HEK293 (cell line): ENCODE measurements at regions not wholly inside any gene's neighbourhood (a gene's known extent, or its start where the extent isn't known, plus 50 kb on each side); places are given as distances from the start of the nearest gene placed in this dataset.

Experiments
- CTCF ChIP-seq: fragments of 450-650 bp; formaldehyde crosslinking; IDR thresholded peaks from 2 replicates; pipeline ENCODE4 v1.5.1; 2016; ENCODE audit warnings: missing biosample characterization, missing genetic modification characterization
- ZNF114 ChIP-seq: fragments of 450-650 bp; formaldehyde crosslinking; IDR thresholded peaks from 2 replicates; pipeline ENCODE4 v1.5.0; 2017; ENCODE audit warnings: missing biosample characterization, missing genetic modification characterization
- ZNF350 ChIP-seq: fragments of 450-650 bp; formaldehyde crosslinking; IDR thresholded peaks from 2 replicates; pipeline ENCODE4 v1.5.0; 2017; ENCODE audit warnings: missing biosample characterization, mild to moderate bottlenecking, missing genetic modification characterization
- ZNF558 ChIP-seq: fragments of 450-650 bp; formaldehyde crosslinking; IDR thresholded peaks from 2 replicates; pipeline ENCODE4 v1.5.1; 2016; ENCODE audit warnings: missing biosample characterization, missing genetic modification characterization
- ZNF624 ChIP-seq: fragments of 450-650 bp; formaldehyde crosslinking; IDR thresholded peaks from 2 replicates; pipeline ENCODE4 v1.5.1; 2017; ENCODE audit warnings: missing biosample characterization, missing genetic modification characterization
- TF ChIP-seq, protein P1 (sequence below): fragments of 450-650 bp; formaldehyde crosslinking; IDR thresholded peaks from 2 replicates; pipeline ENCODE4 v1.5.1; 2016; ENCODE audit warnings: missing biosample characterization, missing genetic modification characterization

- TF ChIP-seq, protein P1, sequence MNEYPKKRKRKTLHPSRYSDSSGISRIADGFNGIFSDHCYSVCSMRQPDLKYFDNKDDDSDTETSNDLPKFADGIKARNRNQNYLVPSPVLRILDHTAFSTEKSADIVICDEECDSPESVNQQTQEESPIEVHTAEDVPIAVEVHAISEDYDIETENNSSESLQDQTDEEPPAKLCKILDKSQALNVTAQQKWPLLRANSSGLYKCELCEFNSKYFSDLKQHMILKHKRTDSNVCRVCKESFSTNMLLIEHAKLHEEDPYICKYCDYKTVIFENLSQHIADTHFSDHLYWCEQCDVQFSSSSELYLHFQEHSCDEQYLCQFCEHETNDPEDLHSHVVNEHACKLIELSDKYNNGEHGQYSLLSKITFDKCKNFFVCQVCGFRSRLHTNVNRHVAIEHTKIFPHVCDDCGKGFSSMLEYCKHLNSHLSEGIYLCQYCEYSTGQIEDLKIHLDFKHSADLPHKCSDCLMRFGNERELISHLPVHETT: no peak
- TF ChIP-seq ZNF624 (no peak), ZNF114 (tag by site-specific recombination) (no peak), ZNF350 (tag by site-specific recombination) (no peak), ZNF558 (no peak), CTCF (tag by site-specific recombination) (no peak)
Measured at GRCh38 chr2:128690431-128690830, 371.8 kb upstream of the HS6ST1 start.
